ENCODE measurements at regions not wholly inside any gene's neighbourhood (a gene's known extent, or its start where the extent isn't known, plus 50 kb on each side); places are given as distances from the start of the nearest gene placed in this dataset.

- DNase-seq = no peak
These were observed 271.9 kb downstream of the PABPC4L start for GRCh38 chr4:133929531-133930239.

More at GRCh38 chr4:133929531-133930239, 271.9 kb downstream of the PABPC4L start:
- no peaks in the 10 kb centered on the region; a peak in 1 of 4 replicates for H3K4me1 ChIP-seq (ENCODE audit: control insufficient read depth in 1 of 2, insufficient read depth in 2 of 2, low read depth in 1 of 2, low read length in 1 of 2)
- POLR2A ChIA-PET = no interaction called here
- no peaks in the 10 kb centered on the region for H3K79me2 ChIP-seq (ENCODE audit: insufficient read depth)
- no peaks in the 10 kb centered on the region for H3K9me2 ChIP-seq
- no peak overlapping the region for H3K4me3 ChIP-seq (ENCODE audit: low read depth in 2 of 2, low read length in 1 of 2)
- WGBS (ENCODE audit: low lambda C conversion rate) = 8% methylated on average over 1 of the region's 1 CpG
- TF ChIP-seq TCF12 (IDR thresholded peaks at IDR 0.05) (no peak), MXI1 (IDR thresholded peaks at IDR 0.05; ENCODE audit: low read depth, low read length) (no peak), FOXM1 (IDR thresholded peaks at IDR 0.05; ENCODE audit: low read depth) (no peak), FOSL2 (IDR thresholded peaks at IDR 0.05; ENCODE audit: borderline replicate concordance, low read depth) (no peak), PBX3 (IDR thresholded peaks at IDR 0.05) (no peak), RFX5 (IDR thresholded peaks at IDR 0.05; ENCODE audit: low read length) (no peak), SMC3 (IDR thresholded peaks at IDR 0.05; ENCODE audit: low read depth, low read length) (no peak), YY1 (IDR thresholded peaks at IDR 0.05; ENCODE audit: low read depth) (no peak), NFIC (IDR thresholded peaks at IDR 0.05; ENCODE audit: borderline replicate concordance) (no peak), GABPA (IDR thresholded peaks at IDR 0.05; ENCODE audit: low read depth) (no peak), RCOR1 (IDR thresholded peaks at IDR 0.05; ENCODE audit: low read length) (no peak), NRF1 (IDR thresholded peaks at IDR 0.05; ENCODE audit: low read depth, low read length) (no peak), GATA2 (CRISPR knock-in tag; IDR thresholded peaks at IDR 0.05) (no peak), FOXJ3 (CRISPR knock-in tag; IDR thresholded peaks at IDR 0.05) (no peak)
- TF ChIP-seq, protein P1, sequence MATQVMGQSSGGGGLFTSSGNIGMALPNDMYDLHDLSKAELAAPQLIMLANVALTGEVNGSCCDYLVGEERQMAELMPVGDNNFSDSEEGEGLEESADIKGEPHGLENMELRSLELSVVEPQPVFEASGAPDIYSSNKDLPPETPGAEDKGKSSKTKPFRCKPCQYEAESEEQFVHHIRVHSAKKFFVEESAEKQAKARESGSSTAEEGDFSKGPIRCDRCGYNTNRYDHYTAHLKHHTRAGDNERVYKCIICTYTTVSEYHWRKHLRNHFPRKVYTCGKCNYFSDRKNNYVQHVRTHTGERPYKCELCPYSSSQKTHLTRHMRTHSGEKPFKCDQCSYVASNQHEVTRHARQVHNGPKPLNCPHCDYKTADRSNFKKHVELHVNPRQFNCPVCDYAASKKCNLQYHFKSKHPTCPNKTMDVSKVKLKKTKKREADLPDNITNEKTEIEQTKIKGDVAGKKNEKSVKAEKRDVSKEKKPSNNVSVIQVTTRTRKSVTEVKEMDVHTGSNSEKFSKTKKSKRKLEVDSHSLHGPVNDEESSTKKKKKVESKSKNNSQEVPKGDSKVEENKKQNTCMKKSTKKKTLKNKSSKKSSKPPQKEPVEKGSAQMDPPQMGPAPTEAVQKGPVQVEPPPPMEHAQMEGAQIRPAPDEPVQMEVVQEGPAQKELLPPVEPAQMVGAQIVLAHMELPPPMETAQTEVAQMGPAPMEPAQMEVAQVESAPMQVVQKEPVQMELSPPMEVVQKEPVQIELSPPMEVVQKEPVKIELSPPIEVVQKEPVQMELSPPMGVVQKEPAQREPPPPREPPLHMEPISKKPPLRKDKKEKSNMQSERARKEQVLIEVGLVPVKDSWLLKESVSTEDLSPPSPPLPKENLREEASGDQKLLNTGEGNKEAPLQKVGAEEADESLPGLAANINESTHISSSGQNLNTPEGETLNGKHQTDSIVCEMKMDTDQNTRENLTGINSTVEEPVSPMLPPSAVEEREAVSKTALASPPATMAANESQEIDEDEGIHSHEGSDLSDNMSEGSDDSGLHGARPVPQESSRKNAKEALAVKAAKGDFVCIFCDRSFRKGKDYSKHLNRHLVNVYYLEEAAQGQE (IDR thresholded peaks at IDR 0.05; ENCODE audit: low read depth, low read length) = no peak
- H3K27me3 ChIP-seq (ENCODE audit: insufficient read depth) = no peaks in the 10 kb centered on the region
- CTCF ChIA-PET = no interaction called here
- no peaks in the 10 kb centered on the region for H3K36me3 ChIP-seq (replicated peaks in 1 of 2; ENCODE audit: control insufficient read depth in 1 of 2, insufficient read depth in 2 of 2, low read length in 1 of 2)
- H3K4me2 ChIP-seq = no peak overlapping the region
- H3K9ac ChIP-seq = no peak overlapping the region
- no peaks in the 10 kb centered on the region for H3K9me3 ChIP-seq
- no peaks in the 10 kb centered on the region for H3F3A ChIP-seq (replicated peaks; ENCODE audit: insufficient read depth)
- H3K27ac ChIP-seq (ENCODE audit: low read depth in 2 of 2, low read length in 1 of 2) = no peak overlapping the region
- H2AFZ ChIP-seq (ENCODE audit: low read depth) = no peak overlapping the region
- no peaks in the 10 kb centered on the region for H4K20me1 ChIP-seq (ENCODE audit: insufficient read depth)
